ENCODE measurements at regions not wholly inside any gene's neighbourhood (a gene's known extent, or its start where the extent isn't known, plus 50 kb on each side); places are given as distances from the start of the nearest gene placed in this dataset.
"Not testable (repeated sequence)": the region's sequence is repeated elsewhere in the genome, so short reads cannot be mapped to it uniquely, and the experiment has no call there.

DNA sequence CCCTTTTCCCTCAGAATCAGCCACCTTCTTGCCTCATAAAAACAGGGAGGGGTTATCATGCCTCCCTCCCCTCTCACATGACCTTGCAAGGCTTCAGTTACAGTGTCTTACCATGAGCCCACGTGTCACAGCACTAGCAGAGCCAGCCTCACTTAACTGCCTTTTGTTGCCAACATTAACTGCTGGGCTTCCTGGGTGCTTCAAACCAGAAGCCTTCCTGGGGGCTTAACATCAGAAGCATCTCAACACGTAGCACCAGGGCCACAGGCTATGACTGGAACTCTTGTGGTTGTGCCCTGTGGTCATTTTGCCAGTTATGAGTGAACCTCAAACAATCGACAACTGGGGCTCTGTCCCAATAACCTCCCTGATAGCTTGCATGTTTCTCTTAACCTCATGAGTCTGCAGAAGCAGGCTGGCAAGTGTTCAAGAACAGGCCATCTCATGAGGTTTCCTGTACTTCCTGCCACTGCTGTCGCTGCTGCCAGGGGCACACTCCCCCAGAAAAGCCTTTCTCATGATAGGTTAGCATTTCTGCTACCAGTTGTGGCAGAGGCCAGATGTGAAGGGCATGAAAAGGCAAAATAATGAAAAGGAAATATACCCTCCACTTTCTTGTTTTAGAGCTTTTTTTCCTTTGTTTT, 132.2 kb downstream of the GLUL start:
- DNase-seq: no peak

DNA sequence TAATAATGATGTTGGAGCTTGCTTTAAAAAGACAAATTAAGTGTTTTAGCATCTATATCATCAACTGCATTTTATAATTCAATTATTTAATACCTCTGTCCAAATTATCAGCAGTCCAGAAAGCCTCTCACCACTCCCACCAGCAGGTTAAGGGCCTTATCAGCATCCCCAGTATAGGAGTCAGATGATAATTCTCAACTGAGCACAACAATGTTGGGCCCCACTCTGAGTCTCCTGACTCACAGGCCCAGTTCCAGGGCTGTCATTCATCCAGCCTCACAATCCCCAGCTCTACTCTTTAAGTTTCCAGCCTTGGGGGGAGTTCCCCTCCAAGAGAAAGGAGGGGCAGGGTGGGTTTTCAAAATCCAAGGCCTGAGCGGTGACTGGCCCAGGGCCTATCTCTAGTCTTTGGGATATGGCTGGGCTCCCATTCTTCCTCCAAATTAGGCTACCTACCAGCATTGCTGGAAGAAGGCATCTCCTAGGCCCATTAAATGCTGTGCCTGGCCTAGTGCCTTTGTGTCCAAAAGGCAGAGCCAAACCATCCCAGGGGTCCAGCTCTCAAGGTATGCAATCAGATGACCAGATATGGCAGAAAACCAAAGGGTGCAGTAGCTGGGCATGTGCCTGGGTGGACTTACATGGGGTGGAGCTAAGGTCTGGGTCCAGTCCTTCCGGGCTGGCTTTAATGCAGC, 134.1 kb downstream of the GLUL start:
- DNase-seq: no peak

DNA sequence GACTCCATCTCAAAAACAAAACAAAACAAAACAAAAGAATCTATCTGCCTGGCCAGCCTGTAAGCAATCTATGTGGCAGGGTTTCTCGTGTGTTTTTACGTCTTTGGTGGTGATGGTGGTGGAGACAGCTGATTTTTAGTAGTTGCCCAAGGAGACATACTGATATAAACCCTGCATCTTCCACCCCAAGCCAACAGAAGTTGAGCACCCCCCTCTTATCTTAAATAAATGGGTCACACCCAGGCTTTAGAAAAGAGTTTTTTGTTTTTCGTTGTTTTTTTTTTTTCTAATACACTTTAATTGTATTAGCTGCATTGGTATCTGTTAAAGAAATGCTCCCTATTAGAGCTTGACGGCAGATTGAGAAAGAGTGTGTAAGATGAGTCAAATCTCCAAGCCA, 134.7 kb downstream of the GLUL start:
- DNase-seq: no peak

DNA sequence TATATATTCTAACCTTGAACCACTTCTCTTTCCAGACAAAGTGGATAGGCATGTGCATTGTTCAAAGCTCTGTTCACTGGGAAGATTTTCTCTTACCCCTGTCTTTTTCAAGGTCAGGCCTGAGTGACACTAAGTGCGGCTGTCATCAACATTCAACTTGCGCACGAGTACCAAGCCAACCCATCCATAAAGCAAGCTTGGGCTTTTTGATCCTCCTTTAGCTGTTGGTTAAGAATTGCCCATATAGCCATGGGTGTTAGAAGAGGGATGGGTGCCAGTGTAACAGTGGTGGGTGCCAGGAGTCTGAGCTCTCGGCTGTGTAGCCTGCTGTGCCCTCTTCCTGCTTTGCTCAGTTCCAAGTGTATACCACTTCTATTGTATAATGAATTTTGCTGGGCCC, 136.1 kb downstream of the GLUL start:
- DNase-seq: no peak

DNA sequence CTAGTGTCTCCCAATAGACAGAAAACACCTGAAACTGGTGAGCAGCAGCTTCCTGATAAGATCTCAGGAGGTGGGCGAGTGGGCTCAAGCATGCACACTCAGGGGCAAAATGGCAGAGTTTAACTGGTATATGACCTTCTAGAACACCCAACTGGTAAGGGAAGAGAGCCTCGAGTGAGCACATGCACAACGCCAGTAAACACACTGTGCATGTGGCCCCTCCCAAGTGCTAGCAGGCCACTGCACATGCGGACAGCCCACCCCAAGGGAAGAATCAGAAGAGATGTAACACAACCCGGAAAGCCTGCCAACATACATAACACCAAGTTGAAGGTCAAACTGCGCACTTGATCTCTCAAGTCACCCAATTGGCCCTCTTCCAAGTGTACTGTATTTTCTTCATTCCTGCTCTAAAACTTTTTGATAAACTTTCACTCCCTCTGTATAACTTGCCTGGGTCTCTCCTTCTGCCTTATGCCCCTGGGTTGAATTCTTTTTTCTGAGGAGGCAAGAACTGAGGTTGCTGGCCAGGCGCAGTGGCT, 138.2 kb downstream of the GLUL start:
- no peak for DNase-seq

DNA sequence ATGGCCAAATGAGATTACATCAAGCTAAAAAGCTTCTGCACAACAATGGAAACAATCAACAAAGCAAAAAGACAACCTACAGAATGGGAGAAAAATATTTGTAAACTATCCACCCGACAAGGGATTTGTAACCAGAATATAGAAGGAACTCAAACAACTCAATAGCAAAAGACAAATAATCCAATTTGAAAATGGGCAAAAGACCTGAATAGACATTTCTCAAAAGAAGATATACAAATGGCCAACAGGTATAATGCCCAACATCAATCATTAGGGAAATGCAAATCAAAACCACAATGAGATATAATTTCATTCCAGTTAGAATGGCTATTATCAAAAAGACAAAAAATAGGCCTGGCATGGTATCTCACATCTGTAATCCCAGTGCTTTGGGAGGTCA, 140.0 kb downstream of the GLUL start:
- DNase-seq: no peak

DNA sequence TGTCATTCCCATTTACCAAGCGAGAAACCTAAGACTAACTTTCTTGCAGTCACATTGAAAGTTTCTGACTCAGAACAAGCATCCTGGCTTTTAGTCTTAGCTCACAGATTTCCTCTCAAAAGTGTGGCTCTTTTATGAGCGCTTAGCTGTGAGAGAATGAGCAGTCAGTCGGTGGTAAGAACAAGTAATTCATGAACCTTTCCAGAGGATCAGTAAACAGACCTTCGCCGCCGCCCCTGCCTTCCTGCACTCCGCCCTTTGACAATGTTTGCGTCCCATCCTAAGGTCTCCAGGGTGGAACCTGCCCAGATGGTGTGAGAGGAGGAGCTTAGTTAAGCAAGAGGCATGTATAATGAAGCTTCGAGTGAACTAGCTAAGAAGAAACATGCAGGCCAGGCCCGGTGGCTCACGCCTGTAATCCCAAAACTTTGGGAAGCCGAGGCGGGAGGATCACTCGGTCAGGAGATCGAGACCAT, 142.4 kb downstream of the GLUL start:
- no peak for DNase-seq

DNA sequence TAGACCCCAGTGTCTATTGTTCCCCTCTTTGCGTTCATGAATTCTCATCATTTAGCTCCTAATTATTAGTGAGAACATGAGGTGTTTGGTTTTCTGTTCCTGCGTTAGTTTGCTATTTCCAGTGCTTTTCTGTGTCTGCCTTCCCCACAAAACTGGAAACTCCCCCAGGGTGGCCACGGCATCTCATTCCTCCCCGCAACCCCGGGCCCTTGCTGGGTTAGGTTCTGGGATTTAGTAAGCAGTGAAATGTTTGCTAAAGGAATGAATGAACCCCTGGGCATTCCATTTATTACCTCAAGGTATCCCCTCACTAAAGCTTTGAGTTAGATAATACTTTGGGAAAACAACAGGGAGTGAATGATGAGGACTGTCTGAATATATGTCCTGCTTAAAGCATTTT, 142.9 kb downstream of the GLUL start:
- DNase-seq: no peak

DNA sequence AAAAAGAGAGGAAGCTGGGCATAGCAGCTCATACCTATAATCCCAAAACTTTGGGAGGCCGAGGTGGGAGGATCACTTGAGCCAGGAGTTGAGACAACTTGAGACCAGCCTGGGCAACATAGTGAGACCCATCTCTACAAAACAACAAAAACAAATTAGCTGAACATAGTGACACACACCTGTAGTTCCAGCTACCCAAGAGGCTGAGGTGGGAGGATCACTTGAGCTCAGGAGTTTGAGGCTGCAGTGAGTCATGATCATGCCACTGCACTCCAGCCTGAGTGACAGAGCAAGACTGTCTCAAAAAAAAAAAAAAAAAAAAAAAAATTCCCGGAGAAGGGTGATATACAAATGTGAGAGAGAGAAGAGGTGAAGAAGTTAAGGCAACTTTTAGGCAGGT, 143.8 kb downstream of the GLUL start:
- DNase-seq: not testable (repeated sequence)

DNA sequence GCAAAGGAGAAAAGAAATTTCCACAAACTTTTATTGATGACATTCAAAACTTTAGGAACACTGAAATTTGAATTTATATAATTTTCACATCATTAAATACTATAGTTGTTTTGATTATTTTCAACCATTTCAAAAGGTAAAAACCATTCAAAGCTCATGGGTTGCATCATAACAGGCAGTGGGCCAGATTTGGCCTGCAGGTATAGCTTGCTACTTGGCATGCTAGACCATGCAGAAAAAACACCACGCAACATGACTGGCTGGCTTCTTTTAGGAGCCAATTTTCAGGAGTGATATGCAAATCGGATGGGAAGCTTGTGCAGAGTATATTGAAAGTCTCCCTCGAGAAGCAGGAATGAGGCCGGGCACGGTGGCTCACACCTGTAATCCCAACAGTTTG, 144.8 kb downstream of the GLUL start:
- no peak for DNase-seq

DNA sequence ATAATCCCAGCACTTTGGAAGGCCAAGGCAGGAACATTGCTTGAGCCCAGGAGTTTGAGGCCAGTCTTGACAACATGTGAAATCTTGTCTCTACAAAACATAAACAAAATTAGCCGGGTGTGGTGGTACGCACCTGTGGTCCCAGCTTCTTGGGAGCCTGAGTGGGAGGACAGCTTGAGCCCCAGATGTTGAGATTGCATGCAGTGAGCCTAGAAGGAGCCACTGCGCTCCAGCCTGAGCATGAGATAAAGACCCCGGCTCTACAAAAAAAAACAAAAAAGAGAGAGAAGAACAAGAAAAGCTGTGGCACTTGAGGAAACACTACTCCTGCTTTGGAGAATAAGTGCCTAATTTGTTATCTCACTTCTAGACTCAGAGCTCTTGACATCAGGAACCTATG, 146.6 kb downstream of the GLUL start:
- no peak for DNase-seq

DNA sequence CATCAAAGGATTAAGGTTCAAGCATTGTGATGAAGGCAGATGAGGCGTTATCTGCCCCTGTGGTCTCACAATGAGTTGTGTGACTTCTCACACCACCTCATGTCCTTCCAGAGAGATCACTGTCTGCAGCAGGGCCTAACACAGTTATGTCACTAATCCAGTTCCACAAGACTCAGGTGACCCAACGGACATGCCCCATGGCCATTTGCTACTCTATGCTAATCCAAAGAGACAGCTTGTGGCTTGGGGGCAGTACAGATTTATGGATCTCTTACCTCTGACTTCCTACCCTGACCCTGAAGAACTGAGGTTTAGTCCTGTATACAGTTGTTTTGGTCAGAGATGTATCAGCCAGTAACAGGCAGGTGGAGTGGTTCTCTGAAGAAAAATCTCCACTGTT, 147.1 kb downstream of the GLUL start:
- no peak for DNase-seq

DNA sequence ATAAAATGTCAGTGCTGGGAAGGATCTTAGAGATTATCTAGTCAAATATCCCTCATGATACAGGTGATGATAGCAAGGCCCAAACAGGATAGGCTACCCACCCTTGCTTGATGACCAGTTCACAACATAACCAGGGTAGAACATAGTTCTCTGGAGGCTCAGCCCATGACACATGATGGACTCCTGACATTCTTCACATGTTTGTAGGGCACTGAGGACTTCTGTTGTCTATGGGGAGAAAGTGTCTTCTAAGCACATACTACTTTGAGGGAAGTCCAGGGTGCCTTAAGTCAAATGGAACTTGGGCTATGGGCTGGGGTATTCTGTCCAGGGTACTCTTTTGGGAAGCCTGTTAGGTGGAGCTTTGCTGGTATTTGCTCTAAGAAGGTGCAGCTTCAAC, 148.9 kb downstream of the GLUL start:
- no peak for DNase-seq

DNA sequence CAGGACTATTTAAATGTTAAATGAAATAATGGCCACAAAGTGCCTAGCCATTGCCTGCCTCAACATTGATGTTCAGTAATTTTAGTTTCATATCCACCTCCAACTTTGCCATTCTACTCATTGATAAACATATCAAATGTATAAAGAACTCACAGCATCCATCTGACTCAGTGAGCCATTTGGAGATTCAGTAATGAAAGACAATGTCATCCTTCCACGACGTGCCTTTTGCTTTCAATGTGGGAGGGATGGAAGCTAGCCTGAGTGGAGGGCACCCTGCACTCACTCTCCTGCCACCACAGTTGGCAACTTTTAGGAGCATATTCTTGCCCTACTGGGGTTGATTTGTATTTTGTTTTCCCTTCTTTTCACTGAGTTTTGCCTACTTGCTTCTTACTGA, 151.5 kb downstream of the GLUL start:
- no peak for DNase-seq

DNA sequence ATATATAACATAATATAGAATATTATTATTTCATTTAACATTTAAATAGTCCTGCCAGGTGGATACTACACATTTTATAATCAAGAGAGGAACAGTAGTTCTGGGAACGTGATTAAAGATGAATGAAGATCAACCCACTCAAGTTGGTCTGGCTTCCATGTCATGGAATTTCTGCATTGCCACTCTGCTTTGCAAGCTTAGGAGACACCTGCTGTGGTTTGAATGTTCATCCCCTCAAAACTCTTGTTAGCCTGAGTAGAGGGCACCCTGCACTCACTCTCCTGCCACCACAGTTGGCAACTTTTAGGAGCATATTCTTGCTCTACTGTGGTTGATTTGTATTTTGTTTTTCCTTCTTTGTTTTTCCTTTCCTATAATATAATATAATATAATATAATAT, 153.2 kb downstream of the GLUL start:
- DNase-seq: no peak

DNA sequence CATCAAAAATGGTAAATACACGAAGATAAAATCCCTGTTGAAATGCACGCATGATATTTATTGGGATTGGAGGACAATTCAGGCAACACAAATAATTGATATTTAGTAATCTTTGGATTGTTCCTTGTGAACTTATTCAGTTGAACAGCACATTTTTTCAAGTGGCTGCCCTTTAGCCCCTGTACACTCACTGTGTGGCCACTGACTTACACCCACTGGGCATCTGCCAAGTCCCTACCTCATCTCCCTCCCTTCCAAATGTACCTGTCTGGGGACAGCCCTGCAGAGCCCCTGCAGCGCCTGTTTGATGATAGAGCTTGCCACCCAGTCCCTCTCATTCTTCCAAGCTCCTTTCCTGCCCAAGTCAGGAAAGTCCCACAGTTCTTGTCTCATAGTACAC, 154.3 kb downstream of the GLUL start:
- no peak for DNase-seq

DNA sequence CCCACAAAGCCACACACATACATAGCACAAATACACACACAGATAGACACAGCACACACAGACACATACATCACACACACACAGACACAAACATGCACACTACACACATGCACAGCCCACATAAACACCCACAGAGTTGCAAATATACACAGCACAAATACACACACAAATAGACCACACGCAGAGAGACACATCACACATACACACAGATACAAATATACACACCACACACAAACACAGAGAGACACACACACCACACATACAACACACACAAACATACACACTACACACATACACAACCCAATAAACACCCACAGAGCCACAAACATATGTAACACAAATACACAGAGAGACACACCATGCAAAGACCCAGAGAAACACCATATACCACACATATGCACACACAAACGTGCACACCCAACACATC, 154.9 kb downstream of the GLUL start:
- no peak for DNase-seq

DNA sequence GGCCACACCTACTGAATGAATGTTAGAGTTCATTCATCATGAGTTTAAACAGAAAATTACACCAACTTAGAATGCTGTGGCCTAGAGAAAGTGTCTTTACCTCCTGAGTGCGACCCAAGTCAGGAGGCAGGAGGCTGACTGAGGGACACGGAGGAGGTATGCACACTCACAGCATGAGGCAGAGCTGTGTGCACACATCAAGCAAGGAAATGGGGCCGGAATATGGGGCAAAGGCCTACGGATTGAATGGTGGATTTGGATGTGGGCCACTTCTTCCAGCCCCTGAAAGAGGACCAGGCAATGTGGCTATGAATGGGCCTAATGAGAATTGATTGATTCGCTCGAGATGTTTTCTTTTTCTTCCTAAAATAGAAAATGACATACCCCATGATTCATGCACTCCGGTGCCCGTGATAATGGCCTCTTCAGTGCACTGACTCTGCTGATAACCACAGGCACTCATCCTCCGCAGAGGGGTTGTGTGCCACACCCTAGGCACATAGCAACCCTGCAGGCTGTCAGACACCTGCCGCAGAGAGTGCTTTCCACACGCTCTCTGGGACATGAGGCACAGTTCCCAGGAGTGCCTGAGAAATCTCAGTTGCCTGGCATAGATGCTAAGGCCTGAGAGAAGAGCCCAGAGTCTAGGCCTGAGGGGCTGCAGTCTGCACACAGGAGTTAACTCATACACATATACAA, 155.5 kb downstream of the GLUL start:
- peak; percentile 12 for DNase-seq

DNA sequence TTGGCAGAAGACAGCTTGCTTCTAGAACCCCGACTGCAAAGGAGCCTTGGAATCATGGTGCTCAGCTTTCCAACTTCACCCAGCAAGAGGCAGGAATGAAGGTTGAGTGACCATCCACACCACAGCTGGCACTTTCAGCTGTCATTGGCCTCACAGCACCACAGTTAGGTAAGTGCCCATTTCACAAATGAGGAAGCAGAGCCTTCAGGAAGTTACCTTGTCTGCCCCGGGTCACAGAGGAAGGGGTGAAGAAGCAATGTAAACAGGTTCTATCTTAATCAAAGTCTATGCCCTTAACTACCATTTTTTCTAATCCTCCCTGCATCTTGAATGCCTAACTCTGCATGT, 156.0 kb downstream of the GLUL start:
- DNase-seq: no peak

DNA sequence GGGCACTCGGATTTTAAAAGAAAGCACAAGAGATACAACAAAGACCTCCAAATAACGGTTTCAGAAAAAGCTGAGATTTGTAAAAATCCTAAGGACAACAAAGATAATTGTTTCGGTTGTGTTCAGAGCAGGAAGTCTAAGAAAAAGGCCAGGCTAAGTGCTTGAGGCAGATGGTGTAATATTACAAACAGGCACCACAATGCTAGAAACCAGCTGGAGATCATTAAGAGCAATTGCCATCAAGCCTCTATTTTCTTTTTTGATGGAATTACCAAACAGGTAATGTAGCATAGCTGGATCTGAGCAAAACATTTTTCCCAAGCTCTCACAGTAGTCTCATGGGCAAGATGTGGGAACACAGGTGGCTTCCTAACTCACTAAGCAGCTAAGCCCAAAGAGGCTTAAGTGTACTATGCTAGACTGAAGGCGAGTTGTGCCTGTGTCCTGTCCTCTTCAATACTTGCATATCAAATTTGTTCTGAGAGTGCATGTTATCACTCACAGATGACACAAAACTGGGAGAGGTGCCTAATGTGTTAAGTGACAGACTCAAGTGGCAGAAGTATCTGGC, 161.6 kb downstream of the GLUL start:
- DNase-seq: no peak

DNA sequence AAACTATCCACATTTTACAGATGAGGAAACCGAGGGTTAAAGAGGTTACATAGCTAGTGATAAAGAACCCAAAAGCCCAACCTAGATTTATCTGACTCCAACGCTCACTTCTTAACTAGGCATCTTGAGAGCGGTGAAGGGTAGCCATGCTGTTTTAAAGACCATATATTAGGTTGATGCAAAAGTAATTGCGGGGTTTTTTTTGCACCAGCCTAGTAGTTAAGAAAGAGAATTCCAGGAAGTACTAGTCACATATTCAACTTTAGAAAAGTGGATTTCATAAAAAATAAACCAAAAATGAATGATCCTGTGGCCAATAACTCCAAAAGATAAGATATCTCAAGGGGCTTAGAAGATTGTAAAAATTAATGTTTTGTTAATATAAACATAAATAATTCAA, 162.1 kb downstream of the GLUL start:
- no peak for DNase-seq

DNA sequence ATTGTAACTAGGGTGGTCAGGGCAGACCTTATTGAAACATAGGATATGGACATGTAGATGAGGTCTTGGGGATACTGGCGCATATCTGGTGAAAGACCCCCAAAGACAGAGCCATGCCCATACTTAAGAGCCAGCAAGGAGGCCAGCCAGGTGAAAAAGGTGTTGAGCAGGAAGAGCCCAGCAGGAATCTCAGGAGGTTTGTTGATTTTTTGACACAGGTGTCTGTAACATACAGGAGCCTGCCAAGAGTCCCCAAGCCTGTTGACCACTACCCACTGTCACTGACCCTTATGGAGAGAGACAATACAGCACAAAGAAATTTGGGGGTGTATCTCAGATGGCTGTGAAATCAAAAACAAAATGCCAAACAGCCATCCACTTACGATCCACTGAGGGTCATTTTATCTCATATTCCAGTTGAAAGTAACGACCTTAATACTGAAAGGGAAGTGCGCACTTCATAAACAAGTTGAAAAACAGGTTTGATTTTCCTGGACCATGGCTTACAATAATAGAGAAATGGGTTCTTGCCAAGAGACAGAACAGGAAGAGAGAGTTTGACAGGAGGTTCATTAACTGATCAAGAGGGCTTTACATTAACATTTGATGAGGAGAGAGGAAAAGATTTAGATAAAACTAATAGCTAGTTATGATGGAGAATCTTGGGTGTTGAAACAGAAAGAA, 163.6 kb downstream of the GLUL start:
- no peak for DNase-seq

DNA sequence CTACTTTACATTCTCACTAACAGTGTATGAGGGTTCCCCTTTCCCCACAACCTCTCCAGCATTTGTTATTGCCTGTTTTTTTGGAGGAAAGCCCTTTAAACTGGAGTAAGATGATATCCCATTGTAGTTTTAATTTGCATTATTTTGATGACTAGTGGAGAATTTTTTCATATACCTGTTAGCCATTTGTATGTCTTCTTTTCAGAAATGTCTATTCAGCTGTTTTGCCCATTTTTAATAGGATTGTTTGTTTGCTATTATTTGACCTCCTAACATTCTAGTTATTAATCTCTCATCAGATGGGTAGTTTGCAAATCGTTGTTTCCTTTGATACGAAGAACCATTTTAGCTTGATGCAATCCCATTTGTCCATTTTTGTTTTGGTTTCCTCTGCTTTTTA, 165.0 kb downstream of the GLUL start:
- DNase-seq: no peak
